Neural progenitor cell (in vitro differentiated cells): ENCODE measurements at regions not wholly inside any gene's neighbourhood (a gene's known extent, or its start where the extent isn't known, plus 50 kb on each side); places are given as distances from the start of the nearest gene placed in this dataset.

Source experiments
- CTCF ChIP-seq: fragments of 200-600 bp; sonication (generic); IDR thresholded peaks from 2 replicates; pipeline ENCODE4 v1.5.1; 2017; ENCODE audit warnings: antibody characterized with exemption, mild to moderate bottlenecking
- EZH2 ChIP-seq: fragments of 200-600 bp; sonication (generic); IDR thresholded peaks from 2 replicates; pipeline ENCODE4 v1.6.1; 2017; ENCODE audit warnings: antibody characterized with exemption, mild to moderate bottlenecking, moderate library complexity

DNA sequence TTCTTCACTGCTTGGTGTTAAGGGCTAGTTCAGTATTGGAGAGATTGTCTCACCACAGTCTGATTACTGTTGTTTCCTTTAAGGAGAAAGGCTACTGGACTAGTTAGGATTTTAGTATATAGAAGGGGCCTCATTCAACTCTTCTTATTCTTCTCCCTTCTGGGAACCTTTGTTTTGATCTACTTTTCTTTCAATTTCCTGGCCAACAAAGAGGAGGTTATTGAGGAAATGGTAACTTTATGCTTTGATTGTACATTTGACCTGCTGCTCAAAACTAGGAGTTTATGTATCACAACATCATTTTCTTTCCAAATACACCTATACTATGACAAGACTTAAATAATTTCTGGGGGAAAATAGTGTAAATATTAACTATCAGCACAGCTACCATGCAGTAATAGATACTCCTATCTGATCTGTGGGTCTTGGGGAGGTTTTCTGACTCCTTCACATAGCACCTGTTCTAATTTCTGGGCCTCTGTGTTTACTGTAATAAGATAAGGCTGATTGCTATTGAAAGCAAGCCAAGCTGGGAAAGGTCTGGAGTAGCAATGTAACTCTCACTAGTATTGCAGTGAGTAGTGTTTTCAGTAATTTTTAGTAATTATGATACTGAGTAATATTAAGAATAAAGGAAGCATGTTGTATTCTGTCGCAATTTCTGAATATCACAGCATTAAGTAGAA lies 395.3 kb downstream of the NUP35 start:
- TF ChIP-seq CTCF (no peak), EZH2 (no peak)
